K562 (cell line): ENCODE measurements at regions not wholly inside any gene's neighbourhood (a gene's known extent, or its start where the extent isn't known, plus 50 kb on each side); places are given as distances from the start of the nearest gene placed in this dataset.
"Not testable (repeated sequence)": the region's sequence is repeated elsewhere in the genome, so short reads cannot be mapped to it uniquely, and the experiment has no call there.

Experiments used
- EGR1 ChIP-seq: fragments of 450-650 bp; conservative IDR thresholded peaks from 2 replicates; pipeline ENCODE4 v1.6.1; 2017; ENCODE audit warnings: mild to moderate bottlenecking
- FOXK2 ChIP-seq, 2 experiments: fragments of 450-650 bp; IDR thresholded peaks in 1 of 2; conservative IDR thresholded peaks in 1 of 2; 2 replicates each; pipeline ENCODE4 v1.6.1; 2016; ENCODE audit warnings: low read depth in 2 of 2, mild to moderate bottlenecking in 1 of 2
- FOXM1 ChIP-seq, 2 experiments: fragments of 450-650 bp in 1 of 2; sonication (generic) in 1 of 2; formaldehyde crosslinking in 1 of 2; IDR thresholded peaks; 2 replicates each; pipeline versions ENCODE4 v1.6.1 to v1.9.0; 2017 to 2022; ENCODE audit warnings: low read depth in 2 of 2, mild to moderate bottlenecking in 2 of 2, missing genetic modification reagents in 1 of 2, moderate library complexity in 1 of 2
- MYBL2 ChIP-seq, 2 experiments: fragments of 450-650 bp in 1 of 2; sonication (generic) in 1 of 2; formaldehyde crosslinking in 1 of 2; IDR thresholded peaks; 2 replicates each; pipeline versions ENCODE4 v1.6.1 to v1.8.1; 2017 to 2022; ENCODE audit warnings: borderline replicate concordance in 1 of 2, inconsistent platforms in 1 of 2, low read depth in 1 of 2, mild to moderate bottlenecking in 1 of 2, missing genetic modification reagents in 1 of 2, moderate library complexity in 1 of 2
- SOX6 ChIP-seq: fragments of 450-650 bp; IDR thresholded peaks from 2 replicates; pipeline ENCODE4 v1.6.1; 2014; ENCODE audit warnings: mild to moderate bottlenecking
- YY1 ChIP-seq, 3 experiments: IDR thresholded peaks; 2 replicates each; pipeline ENCODE4 v1.6.1; 2011; ENCODE audit warnings: low read length in 2 of 3, mild to moderate bottlenecking in 2 of 3, moderate library complexity in 2 of 3, borderline replicate concordance in 1 of 3, control low read depth in 1 of 3, low read depth in 1 of 3; ENCODE audit not compliant: insufficient read depth in 3 of 3, insufficient replicate concordance in 2 of 3, control insufficient read depth in 1 of 3, insufficient read length in 1 of 3; ENCODE audit errors: extremely low read depth in 1 of 3

- TF ChIP-seq SOX6; FOXM1 (IDR thresholded peaks at IDR 0.05; ENCODE audit: low read depth); FOXM1 (CRISPR knock-in tag; IDR thresholded peaks at IDR 0.05; ENCODE audit: low read depth); YY1 (IDR thresholded peaks at IDR 0.05; ENCODE audit: borderline replicate concordance in 1 of 3, control insufficient read depth in 1 of 3, extremely low read depth in 1 of 3, insufficient read depth in 3 of 3, insufficient read length in 1 of 3, insufficient replicate concordance in 2 of 3, low read depth in 1 of 3, low read length in 2 of 3); FOXK2 (conservative IDR thresholded peaks at IDR 0.05 in 1 of 2, IDR thresholded peaks at IDR 0.05 in 1 of 2; ENCODE audit: low read depth in 2 of 2); MYBL2 (IDR thresholded peaks at IDR 0.05; ENCODE audit: low read depth); MYBL2 (CRISPR knock-in tag; IDR thresholded peaks at IDR 0.05; ENCODE audit: borderline replicate concordance); EGR1: not testable (repeated sequence)
These were observed 208.0 kb downstream of the NPIPA7 start for GRCh38 chr16:16586969-16587368.
